WTC11 (cell line): ENCODE measurements at regions not wholly inside any gene's neighbourhood (a gene's known extent, or its start where the extent isn't known, plus 50 kb on each side); places are given as distances from the start of the nearest gene placed in this dataset.

Experiments
- ATAC-seq: fragments of 200-7000 bp; cut with Tn5 transposase; 2 replicates; pipeline ENCODE4 v1.10.0; 2021; ENCODE audit warnings: mild to moderate bottlenecking, moderate library complexity
- CTCF ChIA-PET: fragments of 300-600 bp; sonication (Branson Sonifier 250); formaldehyde crosslinking; loops from one replicate; lab custom pipeline; 2021; ENCODE audit warnings: antibody characterized with exemption; lab: Charles Lee
- POLR2A ChIA-PET: fragments of 350-600 bp; sonication (Branson Sonifier 250); formaldehyde crosslinking; loops from one replicate; lab custom pipeline; 2021; ENCODE audit warnings: antibody characterized with exemption; lab: Charles Lee
- DNase-seq: peaks from one replicate; pipeline ENCODE4 v3.0.0; 2021; ENCODE audit warnings: low spot score
- H3K27ac Mint-ChIP-seq: 2 replicates; pipeline ENCODE4 v1.8.0; 2021; ENCODE audit warnings: mixed read lengths
- H3K27me3 Mint-ChIP-seq: 2 replicates; pipeline ENCODE4 v1.8.0; 2021; ENCODE audit warnings: low read depth, mild to moderate bottlenecking, moderate library complexity, mixed read lengths
- H3K36me3 Mint-ChIP-seq: 2 replicates; pipeline ENCODE4 v1.8.0; 2021; ENCODE audit warnings: mixed read lengths
- H3K4me1 Mint-ChIP-seq: 2 replicates; pipeline ENCODE4 v1.8.0; 2022; ENCODE audit warnings: mixed read lengths
- H3K4me3 Mint-ChIP-seq: 2 replicates; pipeline ENCODE4 v1.8.0; 2021; ENCODE audit warnings: mild to moderate bottlenecking, moderate library complexity, mixed read lengths
- H3K9me3 Mint-ChIP-seq: 2 replicates; pipeline ENCODE4 v1.8.0; 2021; ENCODE audit warnings: mixed read lengths
- CREB1 ChIP-seq: sonication (generic); formaldehyde crosslinking; IDR thresholded peaks from 2 replicates; pipeline ENCODE4 v1.8.0; 2023; ENCODE audit warnings: mild to moderate bottlenecking, missing genetic modification reagents
- CREM ChIP-seq: sonication (generic); formaldehyde crosslinking; IDR thresholded peaks from 2 replicates; pipeline ENCODE4 v1.8.1; 2022; ENCODE audit warnings: mild to moderate bottlenecking, missing genetic modification reagents, moderate library complexity
- CTCF ChIP-seq: fragments of 200-600 bp; IDR thresholded peaks from 2 replicates; pipeline ENCODE4 v1.8.0; 2022; ENCODE audit warnings: antibody characterized with exemption
- EMX1 ChIP-seq: fragments of 250-450 bp; sonication (Bioruptor Pico); IDR thresholded peaks from 2 replicates; pipeline ENCODE4 v1.8.0; 2021; ENCODE audit warnings: mild to moderate bottlenecking
- JUN ChIP-seq: sonication (generic); formaldehyde crosslinking; IDR thresholded peaks from 2 replicates; pipeline ENCODE4 v1.8.0; 2023; ENCODE audit warnings: mild to moderate bottlenecking, missing genetic modification reagents
- MAX ChIP-seq: sonication (generic); formaldehyde crosslinking; IDR thresholded peaks from 2 replicates; pipeline ENCODE4 v1.8.0; 2022; ENCODE audit warnings: mild to moderate bottlenecking, missing genetic modification reagents
- NR3C1 ChIP-seq: sonication (generic); formaldehyde crosslinking; conservative IDR thresholded peaks from 2 replicates; pipeline ENCODE4 v1.8.1; 2023; ENCODE audit warnings: low read depth, mild to moderate bottlenecking, missing genetic modification reagents
- PRRX2 ChIP-seq: fragments of 250-450 bp; sonication (Bioruptor Pico); IDR thresholded peaks from 2 replicates; pipeline ENCODE4 v1.8.0; 2021; ENCODE audit warnings: mild to moderate bottlenecking
- TEAD1 ChIP-seq: sonication (generic); formaldehyde crosslinking; IDR thresholded peaks from 2 replicates; pipeline ENCODE4 v1.8.0; 2022; ENCODE audit warnings: mild to moderate bottlenecking, missing genetic modification reagents
- ZNF232 ChIP-seq: sonication (generic); formaldehyde crosslinking; IDR thresholded peaks from 2 replicates; pipeline ENCODE4 v1.8.0; 2022; ENCODE audit warnings: mild to moderate bottlenecking, missing genetic modification reagents
- ZNF416 ChIP-seq: fragments of 250-450 bp; sonication (Bioruptor Pico); IDR thresholded peaks from 2 replicates; pipeline ENCODE4 v1.9.0; 2021; ENCODE audit warnings: mild to moderate bottlenecking, inconsistent platforms
- ZNF423 ChIP-seq: fragments of 250-450 bp; sonication (Bioruptor Pico); IDR thresholded peaks from 2 replicates; pipeline ENCODE4 v2.1.2; 2022; ENCODE audit warnings: mild to moderate bottlenecking, moderate library complexity
- TF ChIP-seq, protein P1 (sequence below): sonication (generic); formaldehyde crosslinking; IDR thresholded peaks from 2 replicates; pipeline ENCODE4 v1.8.0; 2022; ENCODE audit warnings: mild to moderate bottlenecking, missing genetic modification reagents
- TF ChIP-seq, protein P2 (sequence below): fragments of 250-450 bp; sonication (Bioruptor Pico); conservative IDR thresholded peaks from 2 replicates; pipeline ENCODE4 v1.9.0; 2021; ENCODE audit warnings: mild to moderate bottlenecking
- TF ChIP-seq, protein P3 (sequence below): sonication (generic); formaldehyde crosslinking; IDR thresholded peaks from 2 replicates; pipeline ENCODE4 v1.8.0; 2022; ENCODE audit warnings: mild to moderate bottlenecking, missing genetic modification reagents
- TF ChIP-seq, protein P4 (sequence below): fragments of 250-450 bp; sonication (Bioruptor Pico); IDR thresholded peaks from 2 replicates; pipeline ENCODE4 v1.9.0; 2021; ENCODE audit warnings: mild to moderate bottlenecking, borderline replicate concordance
- TF ChIP-seq, protein P5 (sequence below): fragments of 250-450 bp; sonication (Bioruptor Pico); IDR thresholded peaks from 2 replicates; pipeline ENCODE4 v2.1.2; 2022; ENCODE audit warnings: mild to moderate bottlenecking, moderate library complexity
- TF ChIP-seq, protein P6 (sequence below): sonication (generic); formaldehyde crosslinking; IDR thresholded peaks from 2 replicates; pipeline ENCODE4 v1.8.1; 2023; ENCODE audit warnings: mild to moderate bottlenecking, missing genetic modification reagents

- TF ChIP-seq, protein P1, sequence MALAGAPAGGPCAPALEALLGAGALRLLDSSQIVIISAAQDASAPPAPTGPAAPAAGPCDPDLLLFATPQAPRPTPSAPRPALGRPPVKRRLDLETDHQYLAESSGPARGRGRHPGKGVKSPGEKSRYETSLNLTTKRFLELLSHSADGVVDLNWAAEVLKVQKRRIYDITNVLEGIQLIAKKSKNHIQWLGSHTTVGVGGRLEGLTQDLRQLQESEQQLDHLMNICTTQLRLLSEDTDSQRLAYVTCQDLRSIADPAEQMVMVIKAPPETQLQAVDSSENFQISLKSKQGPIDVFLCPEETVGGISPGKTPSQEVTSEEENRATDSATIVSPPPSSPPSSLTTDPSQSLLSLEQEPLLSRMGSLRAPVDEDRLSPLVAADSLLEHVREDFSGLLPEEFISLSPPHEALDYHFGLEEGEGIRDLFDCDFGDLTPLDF (CRISPR knock-in tag) = no peak
- TF ChIP-seq, all 79 proteins: peak for 0
Measured at GRCh38 chr7:84532196-84532595, 337.6 kb upstream of the SEMA3A start (continued).

GRCh38 chr7:84529480-84530205 is 335.1 kb upstream of the SEMA3A start:
- Mint-ChIP-seq H3K27ac (no peak overlapping the region; the same call in 1 of the 2 replicates), H3K9me3 (no peaks in the 10 kb centered on the region), H3K36me3 (no peaks in the 10 kb centered on the region), H3K27me3 (no peaks in the 10 kb centered on the region), H3K4me3 (no peak overlapping the region), H3K4me1 (peaks cover 27% of the 10 kb centered on the region)
- no peak for ATAC-seq
- ChIA-PET CTCF (no interaction called here), POLR2A (no interaction called here)
- no peak for DNase-seq
- TF ChIP-seq ZNF423 (CRISPR knock-in tag) (no peak), MAX (CRISPR knock-in tag) (no peak), ZNF416 (no peak), ZNF232 (no peak), EMX1 (CRISPR knock-in tag) (no peak), JUN (CRISPR knock-in tag) (no peak), TEAD1 (CRISPR knock-in tag) (no peak), CTCF (no peak), CREB1 (no peak), NR3C1 (CRISPR knock-in tag) (no peak), CREM (CRISPR knock-in tag) (no peak), PRRX2 (CRISPR knock-in tag) (no peak)
- TF ChIP-seq, protein P2, sequence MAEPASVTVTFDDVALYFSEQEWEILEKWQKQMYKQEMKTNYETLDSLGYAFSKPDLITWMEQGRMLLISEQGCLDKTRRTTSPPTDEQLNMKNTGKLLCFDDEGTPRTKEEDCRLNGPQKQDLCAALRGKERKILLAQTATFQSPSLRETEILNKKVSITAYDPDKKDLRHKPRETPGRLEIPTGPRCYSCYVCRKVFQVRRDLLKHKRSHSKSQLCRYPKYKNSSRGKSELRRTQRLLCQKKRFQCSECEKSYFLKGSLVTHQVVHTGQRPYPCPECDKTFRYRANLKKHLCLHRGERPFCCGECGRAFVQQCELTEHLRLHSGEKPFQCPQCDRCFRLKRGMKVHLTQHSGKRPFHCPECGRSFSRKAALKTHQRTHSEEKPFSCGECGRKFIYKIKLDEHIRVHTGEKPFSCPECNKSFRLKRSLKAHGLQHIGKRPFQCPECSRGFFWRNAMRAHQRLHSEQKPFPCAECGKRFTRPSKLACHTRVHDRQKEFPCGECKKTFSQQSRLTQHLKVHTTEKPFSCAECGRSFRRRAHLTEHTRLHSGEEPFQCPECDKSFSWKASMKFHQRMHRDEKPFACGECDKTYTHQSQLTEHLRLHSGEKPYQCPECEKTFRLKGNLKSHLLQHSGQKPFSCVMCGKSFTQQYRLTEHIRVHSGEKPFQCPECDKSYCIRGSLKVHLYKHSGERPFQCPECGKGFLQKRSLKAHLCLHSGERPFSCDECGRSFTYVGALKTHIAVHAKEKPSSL (CRISPR knock-in tag) = no peak
- TF ChIP-seq, protein P3, sequence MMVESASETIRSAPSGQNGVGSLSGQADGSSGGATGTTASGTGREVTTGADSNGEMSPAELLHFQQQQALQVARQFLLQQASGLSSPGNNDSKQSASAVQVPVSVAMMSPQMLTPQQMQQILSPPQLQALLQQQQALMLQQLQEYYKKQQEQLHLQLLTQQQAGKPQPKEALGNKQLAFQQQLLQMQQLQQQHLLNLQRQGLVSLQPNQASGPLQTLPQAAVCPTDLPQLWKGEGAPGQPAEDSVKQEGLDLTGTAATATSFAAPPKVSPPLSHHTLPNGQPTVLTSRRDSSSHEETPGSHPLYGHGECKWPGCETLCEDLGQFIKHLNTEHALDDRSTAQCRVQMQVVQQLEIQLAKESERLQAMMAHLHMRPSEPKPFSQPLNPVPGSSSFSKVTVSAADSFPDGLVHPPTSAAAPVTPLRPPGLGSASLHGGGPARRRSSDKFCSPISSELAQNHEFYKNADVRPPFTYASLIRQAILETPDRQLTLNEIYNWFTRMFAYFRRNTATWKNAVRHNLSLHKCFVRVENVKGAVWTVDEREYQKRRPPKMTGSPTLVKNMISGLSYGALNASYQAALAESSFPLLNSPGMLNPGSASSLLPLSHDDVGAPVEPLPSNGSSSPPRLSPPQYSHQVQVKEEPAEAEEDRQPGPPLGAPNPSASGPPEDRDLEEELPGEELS (CRISPR knock-in tag) = no peak
- TF ChIP-seq, protein P4, sequence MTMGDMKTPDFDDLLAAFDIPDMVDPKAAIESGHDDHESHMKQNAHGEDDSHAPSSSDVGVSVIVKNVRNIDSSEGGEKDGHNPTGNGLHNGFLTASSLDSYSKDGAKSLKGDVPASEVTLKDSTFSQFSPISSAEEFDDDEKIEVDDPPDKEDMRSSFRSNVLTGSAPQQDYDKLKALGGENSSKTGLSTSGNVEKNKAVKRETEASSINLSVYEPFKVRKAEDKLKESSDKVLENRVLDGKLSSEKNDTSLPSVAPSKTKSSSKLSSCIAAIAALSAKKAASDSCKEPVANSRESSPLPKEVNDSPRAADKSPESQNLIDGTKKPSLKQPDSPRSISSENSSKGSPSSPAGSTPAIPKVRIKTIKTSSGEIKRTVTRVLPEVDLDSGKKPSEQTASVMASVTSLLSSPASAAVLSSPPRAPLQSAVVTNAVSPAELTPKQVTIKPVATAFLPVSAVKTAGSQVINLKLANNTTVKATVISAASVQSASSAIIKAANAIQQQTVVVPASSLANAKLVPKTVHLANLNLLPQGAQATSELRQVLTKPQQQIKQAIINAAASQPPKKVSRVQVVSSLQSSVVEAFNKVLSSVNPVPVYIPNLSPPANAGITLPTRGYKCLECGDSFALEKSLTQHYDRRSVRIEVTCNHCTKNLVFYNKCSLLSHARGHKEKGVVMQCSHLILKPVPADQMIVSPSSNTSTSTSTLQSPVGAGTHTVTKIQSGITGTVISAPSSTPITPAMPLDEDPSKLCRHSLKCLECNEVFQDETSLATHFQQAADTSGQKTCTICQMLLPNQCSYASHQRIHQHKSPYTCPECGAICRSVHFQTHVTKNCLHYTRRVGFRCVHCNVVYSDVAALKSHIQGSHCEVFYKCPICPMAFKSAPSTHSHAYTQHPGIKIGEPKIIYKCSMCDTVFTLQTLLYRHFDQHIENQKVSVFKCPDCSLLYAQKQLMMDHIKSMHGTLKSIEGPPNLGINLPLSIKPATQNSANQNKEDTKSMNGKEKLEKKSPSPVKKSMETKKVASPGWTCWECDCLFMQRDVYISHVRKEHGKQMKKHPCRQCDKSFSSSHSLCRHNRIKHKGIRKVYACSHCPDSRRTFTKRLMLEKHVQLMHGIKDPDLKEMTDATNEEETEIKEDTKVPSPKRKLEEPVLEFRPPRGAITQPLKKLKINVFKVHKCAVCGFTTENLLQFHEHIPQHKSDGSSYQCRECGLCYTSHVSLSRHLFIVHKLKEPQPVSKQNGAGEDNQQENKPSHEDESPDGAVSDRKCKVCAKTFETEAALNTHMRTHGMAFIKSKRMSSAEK (CRISPR knock-in tag) = no peak
- TF ChIP-seq, protein P5, sequence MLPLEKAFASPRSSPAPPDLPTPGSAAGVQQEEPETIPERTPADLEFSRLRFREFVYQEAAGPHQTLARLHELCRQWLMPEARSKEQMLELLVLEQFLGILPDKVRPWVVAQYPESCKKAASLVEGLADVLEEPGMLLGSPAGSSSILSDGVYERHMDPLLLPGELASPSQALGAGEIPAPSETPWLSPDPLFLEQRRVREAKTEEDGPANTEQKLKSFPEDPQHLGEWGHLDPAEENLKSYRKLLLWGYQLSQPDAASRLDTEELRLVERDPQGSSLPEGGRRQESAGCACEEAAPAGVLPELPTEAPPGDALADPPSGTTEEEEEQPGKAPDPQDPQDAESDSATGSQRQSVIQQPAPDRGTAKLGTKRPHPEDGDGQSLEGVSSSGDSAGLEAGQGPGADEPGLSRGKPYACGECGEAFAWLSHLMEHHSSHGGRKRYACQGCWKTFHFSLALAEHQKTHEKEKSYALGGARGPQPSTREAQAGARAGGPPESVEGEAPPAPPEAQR (CRISPR knock-in tag) = no peak
- TF ChIP-seq, protein P1 (CRISPR knock-in tag) = no peak
- TF ChIP-seq, protein P6, sequence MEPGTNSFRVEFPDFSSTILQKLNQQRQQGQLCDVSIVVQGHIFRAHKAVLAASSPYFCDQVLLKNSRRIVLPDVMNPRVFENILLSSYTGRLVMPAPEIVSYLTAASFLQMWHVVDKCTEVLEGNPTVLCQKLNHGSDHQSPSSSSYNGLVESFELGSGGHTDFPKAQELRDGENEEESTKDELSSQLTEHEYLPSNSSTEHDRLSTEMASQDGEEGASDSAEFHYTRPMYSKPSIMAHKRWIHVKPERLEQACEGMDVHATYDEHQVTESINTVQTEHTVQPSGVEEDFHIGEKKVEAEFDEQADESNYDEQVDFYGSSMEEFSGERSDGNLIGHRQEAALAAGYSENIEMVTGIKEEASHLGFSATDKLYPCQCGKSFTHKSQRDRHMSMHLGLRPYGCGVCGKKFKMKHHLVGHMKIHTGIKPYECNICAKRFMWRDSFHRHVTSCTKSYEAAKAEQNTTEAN (CRISPR knock-in tag) = no peak
